Effector CD4-positive, alpha-beta T cell (primary cell): ENCODE measurements at regions not wholly inside any gene's neighbourhood (a gene's known extent, or its start where the extent isn't known, plus 50 kb on each side); places are given as distances from the start of the nearest gene placed in this dataset.
"Not testable (repeated sequence)": the region's sequence is repeated elsewhere in the genome, so short reads cannot be mapped to it uniquely, and the experiment has no call there.

Experiments
- DNase-seq: peaks from one replicate; pipeline ENCODE4 v3.0.0-alpha.2; 2020

GRCh38 chr21:28699186-28699585 lies 293.5 kb downstream of the LTN1 start:
- no peak for DNase-seq

GRCh38 chr21:28696844-28697410 lies 295.8 kb downstream of the LTN1 start:
- DNase-seq, result no peak

- no peak for DNase-seq
Measured at GRCh38 chr21:28693476-28693875, 299.2 kb downstream of the LTN1 start.

- DNase-seq, result no peak
Measured at GRCh38 chr21:28690196-28690595, 302.5 kb downstream of the LTN1 start.

GRCh38 chr21:28688381-28688780 lies 304.3 kb downstream of the LTN1 start:
- DNase-seq, result no peak

- DNase-seq, result no peak
Measured at GRCh38 chr21:28687586-28687985, 305.1 kb downstream of the LTN1 start.

- no peak for DNase-seq
Measured at GRCh38 chr21:28683982-28684752, 308.5 kb downstream of the LTN1 start.

- DNase-seq, result not testable (repeated sequence)
Measured at GRCh38 chr21:28682884-28683283, 309.8 kb downstream of the LTN1 start.

- not testable (repeated sequence) for DNase-seq
Measured at GRCh38 chr21:28677096-28677495, 315.6 kb downstream of the LTN1 start.

GRCh38 chr21:28675331-28676041 lies 317.2 kb downstream of the LTN1 start:
- no peak for DNase-seq

- DNase-seq, result no peak
Measured at GRCh38 chr21:28674763-28675162, 317.9 kb downstream of the LTN1 start.

- DNase-seq, result no peak
Measured at GRCh38 chr21:28671549-28672195, 321.0 kb downstream of the LTN1 start.

- DNase-seq, result no peak
Measured at GRCh38 chr21:28669971-28670653, 322.6 kb downstream of the LTN1 start.

- DNase-seq, result no peak
Measured at GRCh38 chr21:28669321-28669720, 323.4 kb downstream of the LTN1 start.

- no peak for DNase-seq
Measured at GRCh38 chr21:28663754-28664153, 328.9 kb downstream of the LTN1 start.

GRCh38 chr21:28663111-28663693 lies 329.5 kb downstream of the LTN1 start:
- no peak for DNase-seq

GRCh38 chr21:28657566-28657965 lies 335.1 kb downstream of the LTN1 start:
- DNase-seq, result no peak

- no peak for DNase-seq
Measured at GRCh38 chr21:28655471-28655870, 337.2 kb downstream of the LTN1 start.

- DNase-seq, result no peak
Measured at GRCh38 chr21:28654406-28654805, 338.3 kb downstream of the LTN1 start.

GRCh38 chr21:28644762-28645161 lies 347.9 kb downstream of the LTN1 start:
- DNase-seq, result no peak

GRCh38 chr21:28642891-28643290 lies 349.8 kb downstream of the LTN1 start:
- DNase-seq, result no peak

GRCh38 chr21:28641731-28642130 lies 350.9 kb downstream of the LTN1 start:
- no peak for DNase-seq
